ENCODE measurements at regions not wholly inside any gene's neighbourhood (a gene's known extent, or its start where the extent isn't known, plus 50 kb on each side); places are given as distances from the start of the nearest gene placed in this dataset.

DNA sequence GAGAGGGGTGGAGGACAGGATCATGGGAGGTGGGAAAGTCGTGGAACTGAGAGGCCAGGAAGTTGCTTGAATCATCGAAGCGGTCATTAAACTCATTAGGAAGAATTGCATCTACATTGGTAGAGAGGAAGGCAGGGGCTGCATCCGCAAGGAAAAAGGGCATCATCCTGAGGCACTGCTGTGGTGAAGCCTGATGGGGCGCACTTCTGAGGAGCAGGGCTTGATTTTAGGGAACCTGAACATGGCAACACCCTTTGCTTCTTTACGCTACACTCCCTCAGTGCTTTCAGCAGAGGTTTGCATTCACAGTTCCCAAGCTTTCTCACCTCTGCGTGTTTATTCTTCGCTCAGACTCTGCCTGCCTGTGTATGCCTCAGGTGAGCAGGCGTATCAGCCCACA, 352.0 kb upstream of the RAB6C start:
- Histone ChIP-seq H3K27ac (ENCODE audit: poor library complexity, severe bottlenecking) (no peak overlapping the region), H3K9me3 (ENCODE audit: severe bottlenecking) (no peaks in the 10 kb centered on the region), H3K27me3 (ENCODE audit: insufficient read depth, poor library complexity, severe bottlenecking) (peaks cover 12% of the 10 kb centered on the region), H3K4me3 (ENCODE audit: severe bottlenecking) (no peak overlapping the region), H3K36me3 (ENCODE audit: low read depth) (no peaks in the 10 kb centered on the region), H3K4me1 (ENCODE audit: insufficient read depth, poor library complexity, severe bottlenecking) (no peaks in the 10 kb centered on the region)
- no peak for ATAC-seq (ENCODE audit: low read depth)
- TF ChIP-seq, protein P1, sequence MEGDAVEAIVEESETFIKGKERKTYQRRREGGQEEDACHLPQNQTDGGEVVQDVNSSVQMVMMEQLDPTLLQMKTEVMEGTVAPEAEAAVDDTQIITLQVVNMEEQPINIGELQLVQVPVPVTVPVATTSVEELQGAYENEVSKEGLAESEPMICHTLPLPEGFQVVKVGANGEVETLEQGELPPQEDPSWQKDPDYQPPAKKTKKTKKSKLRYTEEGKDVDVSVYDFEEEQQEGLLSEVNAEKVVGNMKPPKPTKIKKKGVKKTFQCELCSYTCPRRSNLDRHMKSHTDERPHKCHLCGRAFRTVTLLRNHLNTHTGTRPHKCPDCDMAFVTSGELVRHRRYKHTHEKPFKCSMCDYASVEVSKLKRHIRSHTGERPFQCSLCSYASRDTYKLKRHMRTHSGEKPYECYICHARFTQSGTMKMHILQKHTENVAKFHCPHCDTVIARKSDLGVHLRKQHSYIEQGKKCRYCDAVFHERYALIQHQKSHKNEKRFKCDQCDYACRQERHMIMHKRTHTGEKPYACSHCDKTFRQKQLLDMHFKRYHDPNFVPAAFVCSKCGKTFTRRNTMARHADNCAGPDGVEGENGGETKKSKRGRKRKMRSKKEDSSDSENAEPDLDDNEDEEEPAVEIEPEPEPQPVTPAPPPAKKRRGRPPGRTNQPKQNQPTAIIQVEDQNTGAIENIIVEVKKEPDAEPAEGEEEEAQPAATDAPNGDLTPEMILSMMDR (IDR thresholded peaks at IDR 0.05; ENCODE audit: poor library complexity, severe bottlenecking): no peak
- DNase-seq (ENCODE audit: low spot score): no peak

DNA sequence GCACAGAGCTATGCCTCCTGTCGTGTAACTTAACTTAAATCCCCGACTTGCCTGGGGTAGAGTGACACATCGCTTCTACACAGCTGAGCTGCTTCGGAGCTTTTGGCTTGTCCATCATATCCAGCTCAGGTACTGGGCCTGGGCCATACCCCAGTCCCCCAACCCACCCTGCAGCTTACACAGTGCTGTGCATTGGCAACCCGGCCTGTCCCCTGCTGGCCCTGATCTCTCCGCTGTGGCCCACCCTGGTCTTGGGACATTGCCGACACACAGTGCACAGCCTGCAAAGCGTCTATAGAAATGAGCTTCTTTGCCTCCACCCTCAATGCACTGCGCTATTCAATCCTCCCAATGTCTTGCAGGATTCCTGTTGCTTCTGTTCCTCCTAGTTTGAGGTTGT, 342.8 kb upstream of the RAB6C start:
- no peaks in the 10 kb centered on the region for H3K36me3 ChIP-seq (ENCODE audit: low read depth)
- H3K4me1 ChIP-seq (ENCODE audit: insufficient read depth, poor library complexity, severe bottlenecking): no peaks in the 10 kb centered on the region
- DNase-seq (ENCODE audit: low spot score): no peak
- H3K4me3 ChIP-seq (ENCODE audit: severe bottlenecking): no peak overlapping the region
- no peaks in the 10 kb centered on the region for H3K9me3 ChIP-seq (ENCODE audit: severe bottlenecking)
- H3K27me3 ChIP-seq (ENCODE audit: insufficient read depth, poor library complexity, severe bottlenecking): peaks cover 3% of the 10 kb centered on the region
- H3K27ac ChIP-seq (ENCODE audit: poor library complexity, severe bottlenecking): no peak overlapping the region
- TF ChIP-seq, protein P1 (IDR thresholded peaks at IDR 0.05; ENCODE audit: poor library complexity, severe bottlenecking): no peak
- ATAC-seq (ENCODE audit: low read depth): no peak

DNA sequence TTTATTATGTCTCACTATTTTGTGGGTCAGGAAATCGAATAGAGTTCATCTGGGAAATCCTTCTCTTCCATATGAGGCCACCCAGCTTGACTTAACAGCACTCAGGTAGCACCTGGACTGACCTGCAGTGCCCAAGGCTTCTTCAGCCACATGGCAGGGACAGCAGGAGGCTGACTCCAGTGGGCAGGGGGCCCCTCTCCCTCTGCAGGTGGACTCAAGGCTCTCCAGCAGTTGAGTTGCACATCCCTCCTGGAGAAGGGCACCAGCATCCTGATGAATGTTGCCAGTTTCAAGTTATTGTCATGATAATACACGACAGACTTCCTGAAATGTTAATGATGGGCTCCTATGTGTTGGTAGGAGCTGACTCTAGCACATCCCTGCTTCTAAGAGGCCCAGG, 338.1 kb upstream of the RAB6C start:
- no peaks in the 10 kb centered on the region for H3K4me1 ChIP-seq (ENCODE audit: insufficient read depth, poor library complexity, severe bottlenecking)
- no peak overlapping the region for H3K4me3 ChIP-seq (ENCODE audit: severe bottlenecking)
- DNase-seq (ENCODE audit: low spot score): no peak
- H3K27me3 ChIP-seq (ENCODE audit: insufficient read depth, poor library complexity, severe bottlenecking): no peaks in the 10 kb centered on the region
- TF ChIP-seq, protein P1 (IDR thresholded peaks at IDR 0.05; ENCODE audit: poor library complexity, severe bottlenecking): no peak
- H3K9me3 ChIP-seq (ENCODE audit: severe bottlenecking): no peaks in the 10 kb centered on the region
- no peaks in the 10 kb centered on the region for H3K36me3 ChIP-seq (ENCODE audit: low read depth)
- no peak for ATAC-seq (ENCODE audit: low read depth)
- H3K27ac ChIP-seq (ENCODE audit: poor library complexity, severe bottlenecking): no peak overlapping the region

DNA sequence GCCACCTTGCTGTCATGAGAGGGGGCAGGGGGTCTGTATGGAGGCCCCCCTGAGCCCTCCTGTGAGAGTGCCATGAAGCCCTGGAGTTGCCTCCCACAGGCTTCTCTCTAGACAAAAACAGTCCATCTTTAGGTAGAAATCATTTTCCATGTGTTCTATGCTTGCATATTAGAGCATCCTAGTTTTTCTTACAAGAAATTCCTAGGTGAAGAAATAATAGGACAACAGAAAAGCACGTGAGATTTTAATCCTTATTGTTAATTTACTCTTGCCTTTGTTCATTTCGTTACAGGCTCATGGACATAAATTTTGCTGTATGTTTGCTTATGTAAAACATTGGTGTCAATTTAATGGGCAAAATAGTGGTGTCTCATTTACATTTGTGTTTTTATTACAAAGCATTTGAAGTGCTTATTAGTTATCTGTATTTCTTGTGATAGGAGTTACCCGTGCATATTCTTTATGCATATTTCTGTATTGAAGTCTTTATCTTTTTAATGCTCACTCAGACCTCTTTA, 336.9 kb upstream of the RAB6C start:
- DNase-seq (ENCODE audit: low spot score) (no peak), ATAC-seq (ENCODE audit: low read depth) (no peak)
- no peak overlapping the region for H3K4me3 ChIP-seq (ENCODE audit: severe bottlenecking)
- no peaks in the 10 kb centered on the region for H3K9me3 ChIP-seq (ENCODE audit: severe bottlenecking)
- TF ChIP-seq, protein P1 (IDR thresholded peaks at IDR 0.05; ENCODE audit: poor library complexity, severe bottlenecking): no peak
- no peaks in the 10 kb centered on the region for H3K27me3 ChIP-seq (ENCODE audit: insufficient read depth, poor library complexity, severe bottlenecking)
- no peaks in the 10 kb centered on the region for H3K4me1 ChIP-seq (ENCODE audit: insufficient read depth, poor library complexity, severe bottlenecking)
- no peak overlapping the region for H3K27ac ChIP-seq (ENCODE audit: poor library complexity, severe bottlenecking)
- H3K36me3 ChIP-seq (ENCODE audit: low read depth): no peaks in the 10 kb centered on the region

DNA sequence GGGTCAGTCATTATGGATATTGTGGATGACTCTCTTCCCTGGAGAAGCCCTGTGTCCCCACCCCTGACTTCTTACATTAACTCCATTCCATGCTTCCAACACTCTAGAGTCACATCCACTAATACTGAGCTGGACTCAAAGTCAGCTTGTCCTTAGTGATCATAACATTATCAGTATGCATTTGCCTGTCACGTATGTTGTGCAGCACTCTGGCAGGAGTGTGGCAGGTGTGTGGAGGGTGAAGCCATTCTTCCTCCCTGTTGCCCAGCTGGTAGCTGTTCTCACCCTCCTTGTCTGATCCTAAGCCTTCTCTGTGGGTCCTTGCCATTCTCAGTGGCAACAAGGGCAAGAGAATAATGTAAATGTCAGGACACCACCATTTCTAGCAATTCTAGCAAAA, 334.1 kb upstream of the RAB6C start:
- no peak overlapping the region for H3K27ac ChIP-seq (ENCODE audit: poor library complexity, severe bottlenecking)
- DNase-seq (ENCODE audit: low spot score) (no peak), ATAC-seq (ENCODE audit: low read depth) (no peak)
- no peaks in the 10 kb centered on the region for H3K9me3 ChIP-seq (ENCODE audit: severe bottlenecking)
- H3K4me1 ChIP-seq (ENCODE audit: insufficient read depth, poor library complexity, severe bottlenecking): no peaks in the 10 kb centered on the region
- TF ChIP-seq, protein P1 (IDR thresholded peaks at IDR 0.05; ENCODE audit: poor library complexity, severe bottlenecking): no peak
- no peak overlapping the region for H3K4me3 ChIP-seq (ENCODE audit: severe bottlenecking)
- H3K27me3 ChIP-seq (ENCODE audit: insufficient read depth, poor library complexity, severe bottlenecking): no peaks in the 10 kb centered on the region
- H3K36me3 ChIP-seq (ENCODE audit: low read depth): no peaks in the 10 kb centered on the region
